Kidney (tissue), 13 donors: ENCODE measurements at regions not wholly inside any gene's neighbourhood (a gene's known extent, or its start where the extent isn't known, plus 50 kb on each side); places are given as distances from the start of the nearest gene placed in this dataset.
A peak's percentile ranks its signal among the peaks of the same experiment; 100 is the strongest.

Source experiments
- DNase-seq, 5 donors: peaks; one replicate each; pipeline ENCODE4 v3.0.0-alpha.2; 2013 to 2020
- FAIRE-seq: peaks from 2 replicates; lab custom pipeline; 2012; peaks lifted over from hg19 to GRCh38; lab: Jason Lieb, UNC
- H3K27ac ChIP-seq, 2 donors: one replicate each; pipeline ENCODE4 v1.7.0; 2013; ENCODE audit warnings: low read depth in 2 of 2, low read length in 2 of 2, inconsistent platforms in 1 of 2
- H3K27me3 ChIP-seq: one replicate; pipeline ENCODE4 v1.7.1; 2013; ENCODE audit warnings: low read length, inconsistent platforms; ENCODE audit not compliant: control insufficient read depth, insufficient read depth
- H3K36me3 ChIP-seq, 3 donors: one replicate each; pipeline versions ENCODE4 v1.7.0 to v1.7.1; 2013; ENCODE audit warnings: low read length in 3 of 3, control low read depth in 1 of 3, inconsistent platforms in 1 of 3; ENCODE audit not compliant: insufficient read depth in 3 of 3, control insufficient read depth in 2 of 3
- H3K4me1 ChIP-seq, 3 donors: one replicate each; pipeline versions ENCODE4 v1.7.0 to v1.7.1; 2013; ENCODE audit warnings: low read length in 3 of 3, inconsistent platforms in 1 of 3, low read depth in 1 of 3; ENCODE audit not compliant: control insufficient read depth in 2 of 3, insufficient read depth in 2 of 3
- H3K4me3 ChIP-seq, 3 donors: one replicate each; pipeline versions ENCODE4 v1.7.0 to v1.8.1; 2013; ENCODE audit warnings: low read length in 3 of 3, control low read depth in 1 of 3, inconsistent platforms in 1 of 3
- H3K9ac ChIP-seq, 3 donors: one replicate each; pipeline versions ENCODE4 v1.7.0 to v1.7.1; 2013; ENCODE audit warnings: low read length in 3 of 3, control low read depth in 1 of 3, inconsistent platforms in 1 of 3
- H3K9me3 ChIP-seq, 3 donors: one replicate each; pipeline versions ENCODE4 v1.7.0 to v1.7.1; 2013; ENCODE audit warnings: low read length in 3 of 3, control low read depth in 1 of 3, inconsistent platforms in 1 of 3; ENCODE audit not compliant: control insufficient read depth in 2 of 3, insufficient read depth in 1 of 3
- intact Hi-C: fragments of 100-400 bp; cut with DNase I; formaldehyde crosslinking; loops from one replicate; pipeline ENCODE4 v1.11.1; 2022
- TF ChIP-seq, protein P1 (sequence below): IDR thresholded peaks from 3 replicates; pipeline ENCODE4 v1.5.1; 2012; ENCODE audit warnings: mild to moderate bottlenecking, moderate library complexity, borderline replicate concordance; ENCODE audit not compliant: insufficient read depth; ENCODE audit errors: extremely low read depth
- donor health status: control.
- donor health status: control.
- donor health status: control.
- donor health status: control.
- donor health status: control.
- donor health status: DM: yes; HTN: yes; CAD: no.
- donor health status: Normal renal cell carcinoma (clear cell type).

- no peak for FAIRE-seq
- H3K4me1 ChIP-seq: no peaks in the 10 kb centered on the region
These were observed 115.8 kb downstream of the NAA11 start for GRCh38 chr4:79209822-79210635.

DNA sequence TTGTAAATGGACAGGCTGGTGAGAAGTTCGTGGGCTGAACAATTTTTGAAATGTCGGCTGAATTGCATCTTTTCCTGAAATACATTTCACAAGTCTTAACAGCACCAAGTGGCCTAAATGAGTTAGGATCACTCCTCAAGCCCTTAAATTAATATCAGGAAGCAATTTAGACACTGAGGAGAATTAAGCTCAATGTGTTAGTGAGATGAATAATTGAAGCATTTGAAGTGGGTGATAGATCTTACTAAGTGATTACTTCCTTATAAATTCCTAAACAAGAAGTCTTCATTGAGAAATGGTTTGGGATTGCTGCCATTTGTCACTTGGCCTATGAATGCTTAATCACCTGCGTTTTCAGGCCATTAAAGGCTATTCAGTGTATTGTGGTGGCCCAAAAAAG, 116.8 kb downstream of the NAA11 start:
- no peak overlapping the region for H3K4me3 ChIP-seq
- no peaks in the 10 kb centered on the region for H3K4me1 ChIP-seq
- DNase-seq (peak in 1 of 5 donors; percentile 11), FAIRE-seq (no peak)
- peaks cover 0 to 6% (median 0%) of the 10 kb centered on the region in 3 donors for H3K9me3 ChIP-seq
- no peaks in the 10 kb centered on the region for H3K36me3 ChIP-seq
- no peak overlapping the region for H3K9ac ChIP-seq
- TF ChIP-seq, protein P1, sequence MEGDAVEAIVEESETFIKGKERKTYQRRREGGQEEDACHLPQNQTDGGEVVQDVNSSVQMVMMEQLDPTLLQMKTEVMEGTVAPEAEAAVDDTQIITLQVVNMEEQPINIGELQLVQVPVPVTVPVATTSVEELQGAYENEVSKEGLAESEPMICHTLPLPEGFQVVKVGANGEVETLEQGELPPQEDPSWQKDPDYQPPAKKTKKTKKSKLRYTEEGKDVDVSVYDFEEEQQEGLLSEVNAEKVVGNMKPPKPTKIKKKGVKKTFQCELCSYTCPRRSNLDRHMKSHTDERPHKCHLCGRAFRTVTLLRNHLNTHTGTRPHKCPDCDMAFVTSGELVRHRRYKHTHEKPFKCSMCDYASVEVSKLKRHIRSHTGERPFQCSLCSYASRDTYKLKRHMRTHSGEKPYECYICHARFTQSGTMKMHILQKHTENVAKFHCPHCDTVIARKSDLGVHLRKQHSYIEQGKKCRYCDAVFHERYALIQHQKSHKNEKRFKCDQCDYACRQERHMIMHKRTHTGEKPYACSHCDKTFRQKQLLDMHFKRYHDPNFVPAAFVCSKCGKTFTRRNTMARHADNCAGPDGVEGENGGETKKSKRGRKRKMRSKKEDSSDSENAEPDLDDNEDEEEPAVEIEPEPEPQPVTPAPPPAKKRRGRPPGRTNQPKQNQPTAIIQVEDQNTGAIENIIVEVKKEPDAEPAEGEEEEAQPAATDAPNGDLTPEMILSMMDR: no peak
- H3K27me3 ChIP-seq: no peaks in the 10 kb centered on the region
- no peak overlapping the region for H3K27ac ChIP-seq
- intact Hi-C loops: no loop called here

More at GRCh38 chr4:79209822-79210635, 115.8 kb downstream of the NAA11 start:
- DNase-seq: peak; percentile 25 to 49 (median 42)
- Histone ChIP-seq H3K27me3 (no peaks in the 10 kb centered on the region), H3K4me3 (no peak overlapping the region), H3K9ac (no peak overlapping the region), H3K27ac (no peak overlapping the region), H3K9me3 (peaks cover 0 to 6% (median 0%) of the 10 kb centered on the region in 3 donors), H3K36me3 (no peaks in the 10 kb centered on the region)
- TF ChIP-seq, protein P1: no peak
- intact Hi-C loops: no loop called here

- intact Hi-C loops: no loop called here
- H3K9ac ChIP-seq: no peak overlapping the region
- no peak overlapping the region for H3K27ac ChIP-seq
- H3K4me1 ChIP-seq: no peaks in the 10 kb centered on the region
- DNase-seq (no peak), FAIRE-seq (no peak)
- no peaks in the 10 kb centered on the region for H3K27me3 ChIP-seq
- H3K4me3 ChIP-seq: no peak overlapping the region
- peaks cover 0 to 6% (median 0%) of the 10 kb centered on the region in 3 donors for H3K9me3 ChIP-seq
- H3K36me3 ChIP-seq: no peaks in the 10 kb centered on the region
- TF ChIP-seq, protein P1: no peak
These were observed 118.6 kb downstream of the NAA11 start for GRCh38 chr4:79207281-79207680.
